ENCODE measurements at regions not wholly inside any gene's neighbourhood (a gene's known extent, or its start where the extent isn't known, plus 50 kb on each side); places are given as distances from the start of the nearest gene placed in this dataset.
A peak's percentile ranks its signal among the peaks of the same experiment; 100 is the strongest.

DNA sequence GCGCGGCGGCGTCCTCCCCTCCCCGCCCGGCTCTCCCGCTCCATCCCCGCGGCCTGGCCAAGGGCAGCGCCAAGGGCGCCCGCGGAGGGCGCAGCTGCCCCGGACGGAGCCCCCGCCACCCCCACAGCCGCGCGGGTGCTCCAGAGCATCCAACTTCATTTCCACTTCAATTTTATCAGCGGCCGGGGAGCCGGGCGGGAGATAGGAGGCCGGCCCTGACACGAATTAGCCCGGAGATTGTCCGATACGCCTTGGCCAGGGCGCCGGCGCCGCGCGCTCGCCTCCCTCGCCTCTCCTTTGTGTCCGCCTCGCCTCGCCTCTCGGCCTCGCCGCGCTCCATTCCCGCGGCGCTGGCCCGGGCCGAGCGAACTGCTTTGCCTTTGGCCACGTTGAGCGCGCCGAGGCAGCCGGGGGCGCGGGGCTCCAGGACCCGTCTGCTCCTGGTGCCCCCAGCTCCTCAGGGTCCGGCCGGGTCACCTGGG lies 129.1 kb upstream of the LHX1 start:
- no peak overlapping the region for H3K27ac ChIP-seq (ENCODE audit: extremely low read depth, low read depth, low read length)
- peak overlapping the region; percentile 16; the same call in 1 of the 2 replicates for H3K4me3 ChIP-seq (ENCODE audit: low read depth, low read length)
- H3K9me3 ChIP-seq (ENCODE audit: control insufficient read depth, insufficient read depth, low read depth, low read length): no peaks in the 10 kb centered on the region
- 0 out of 2 replicates have a peak, but pooled peaks cover 3% of the 10 kb centered on the region for H3K4me1 ChIP-seq (ENCODE audit: control insufficient read depth, insufficient read depth, low read length)
- no peaks in the 10 kb centered on the region for H3K36me3 ChIP-seq (ENCODE audit: control insufficient read depth in 2 of 2, insufficient read depth in 1 of 2, low read length in 2 of 2)
- ChIA-PET POLR2A (no interaction called here), CTCF (interaction anchor here (0.6 to 1.4 kb wide), 3 partner anchors 123 to 560 kb away, joined by 3 read pairs; no protein-coding TSS in a partner anchor)
- TF ChIP-seq ZNF548 (tag by site-specific recombination; IDR thresholded peaks at IDR 0.05) (no peak), ZNF274 (IDR thresholded peaks at IDR 0.05; ENCODE audit: low read length) (no peak), ZNF274 (tag by site-specific recombination; IDR thresholded peaks at IDR 0.05; ENCODE audit: borderline replicate concordance) (no peak), KLF16 (tag by site-specific recombination; IDR thresholded peaks at IDR 0.05) (no peak), ZNF837 (tag by site-specific recombination; IDR thresholded peaks at IDR 0.05) (no peak), ZEB2 (tag by site-specific recombination; IDR thresholded peaks at IDR 0.05) (no peak), ZNF2 (tag by site-specific recombination; IDR thresholded peaks at IDR 0.05) (no peak), ZNF248 (tag by site-specific recombination; IDR thresholded peaks at IDR 0.05) (no peak), ZNF843 (tag by site-specific recombination; IDR thresholded peaks at IDR 0.05) (no peak), ZNF433 (tag by site-specific recombination; IDR thresholded peaks at IDR 0.05; ENCODE audit: low read depth) (no peak), BCL11B (tag by site-specific recombination; IDR thresholded peaks at IDR 0.05; ENCODE audit: low read depth) (no peak), YY2 (tag by site-specific recombination; IDR thresholded peaks at IDR 0.05) (no peak), ZNF514 (tag by site-specific recombination; IDR thresholded peaks at IDR 0.05) (no peak), MYNN (tag by site-specific recombination; IDR thresholded peaks at IDR 0.05; ENCODE audit: borderline replicate concordance) (no peak), ZNF140 (tag by site-specific recombination; IDR thresholded peaks at IDR 0.05) (no peak), ZSCAN30 (tag by site-specific recombination; IDR thresholded peaks at IDR 0.05) (no peak)
- TF ChIP-seq, protein P1, sequence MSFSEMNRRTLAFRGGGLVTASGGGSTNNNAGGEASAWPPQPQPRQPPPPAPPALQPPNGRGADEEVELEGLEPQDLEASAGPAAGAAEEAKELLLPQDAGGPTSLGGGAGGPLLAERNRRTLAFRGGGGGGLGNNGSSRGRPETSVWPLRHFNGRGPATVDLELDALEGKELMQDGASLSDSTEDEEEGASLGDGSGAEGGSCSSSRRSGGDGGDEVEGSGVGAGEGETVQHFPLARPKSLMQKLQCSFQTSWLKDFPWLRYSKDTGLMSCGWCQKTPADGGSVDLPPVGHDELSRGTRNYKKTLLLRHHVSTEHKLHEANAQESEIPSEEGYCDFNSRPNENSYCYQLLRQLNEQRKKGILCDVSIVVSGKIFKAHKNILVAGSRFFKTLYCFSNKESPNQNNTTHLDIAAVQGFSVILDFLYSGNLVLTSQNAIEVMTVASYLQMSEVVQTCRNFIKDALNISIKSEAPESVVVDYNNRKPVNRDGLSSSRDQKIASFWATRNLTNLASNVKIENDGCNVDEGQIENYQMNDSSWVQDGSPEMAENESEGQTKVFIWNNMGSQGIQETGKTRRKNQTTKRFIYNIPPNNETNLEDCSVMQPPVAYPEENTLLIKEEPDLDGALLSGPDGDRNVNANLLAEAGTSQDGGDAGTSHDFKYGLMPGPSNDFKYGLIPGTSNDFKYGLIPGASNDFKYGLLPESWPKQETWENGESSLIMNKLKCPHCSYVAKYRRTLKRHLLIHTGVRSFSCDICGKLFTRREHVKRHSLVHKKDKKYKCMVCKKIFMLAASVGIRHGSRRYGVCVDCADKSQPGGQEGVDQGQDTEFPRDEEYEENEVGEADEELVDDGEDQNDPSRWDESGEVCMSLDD (tag by site-specific recombination; IDR thresholded peaks at IDR 0.05): no peak
- TF ChIP-seq, protein P2, sequence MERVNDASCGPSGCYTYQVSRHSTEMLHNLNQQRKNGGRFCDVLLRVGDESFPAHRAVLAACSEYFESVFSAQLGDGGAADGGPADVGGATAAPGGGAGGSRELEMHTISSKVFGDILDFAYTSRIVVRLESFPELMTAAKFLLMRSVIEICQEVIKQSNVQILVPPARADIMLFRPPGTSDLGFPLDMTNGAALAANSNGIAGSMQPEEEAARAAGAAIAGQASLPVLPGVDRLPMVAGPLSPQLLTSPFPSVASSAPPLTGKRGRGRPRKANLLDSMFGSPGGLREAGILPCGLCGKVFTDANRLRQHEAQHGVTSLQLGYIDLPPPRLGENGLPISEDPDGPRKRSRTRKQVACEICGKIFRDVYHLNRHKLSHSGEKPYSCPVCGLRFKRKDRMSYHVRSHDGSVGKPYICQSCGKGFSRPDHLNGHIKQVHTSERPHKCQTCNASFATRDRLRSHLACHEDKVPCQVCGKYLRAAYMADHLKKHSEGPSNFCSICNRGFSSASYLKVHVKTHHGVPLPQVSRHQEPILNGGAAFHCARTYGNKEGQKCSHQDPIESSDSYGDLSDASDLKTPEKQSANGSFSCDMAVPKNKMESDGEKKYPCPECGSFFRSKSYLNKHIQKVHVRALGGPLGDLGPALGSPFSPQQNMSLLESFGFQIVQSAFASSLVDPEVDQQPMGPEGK (tag by site-specific recombination; IDR thresholded peaks at IDR 0.05): no peak

DNA sequence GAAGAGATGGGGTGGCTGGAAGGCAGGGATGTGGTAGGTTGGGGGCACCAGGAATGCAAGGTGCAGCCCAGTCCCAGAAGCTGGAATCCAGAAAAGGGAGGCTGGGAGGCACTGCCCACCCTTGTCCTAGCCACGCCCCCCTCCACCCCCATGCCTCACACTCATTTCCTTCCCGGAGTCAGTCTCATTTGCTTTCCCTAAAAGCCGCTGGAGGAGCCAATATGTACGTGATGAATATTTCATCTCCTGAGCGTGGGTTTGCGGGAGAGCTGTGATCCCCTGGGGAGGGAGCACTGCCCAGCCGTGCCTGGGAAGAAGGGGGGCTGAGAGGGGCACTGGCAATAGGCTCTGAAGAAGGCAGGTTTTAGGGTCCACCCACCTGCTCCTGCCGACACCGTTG lies 124.5 kb upstream of the LHX1 start:
- POLR2A ChIA-PET: interaction anchor here (0.5 kb wide), 1 partner anchor 81 kb away, joined by 6 read pairs; no protein-coding TSS in a partner anchor
- H3K36me3 ChIP-seq (ENCODE audit: control insufficient read depth in 2 of 2, insufficient read depth in 1 of 2, low read length in 2 of 2): no peaks in the 10 kb centered on the region
- no peaks in the 10 kb centered on the region for H3K9me3 ChIP-seq (ENCODE audit: control insufficient read depth, insufficient read depth, low read depth, low read length)
- H3K4me1 ChIP-seq (ENCODE audit: control insufficient read depth, insufficient read depth, low read length): 0 out of 2 replicates have a peak, but pooled peaks cover 3% of the 10 kb centered on the region
- no peak overlapping the region for H3K4me3 ChIP-seq (ENCODE audit: low read depth, low read length)
- no peak overlapping the region for H3K27ac ChIP-seq (ENCODE audit: extremely low read depth, low read depth, low read length)
- CTCF ChIA-PET: no interaction called here
- TF ChIP-seq KLF7 (tag by site-specific recombination; IDR thresholded peaks at IDR 0.05; ENCODE audit: borderline replicate concordance) (no peak), ZFHX2 (tag by site-specific recombination; conservative IDR thresholded peaks at IDR 0.05) (peak; percentile 63), ZNF544 (tag by site-specific recombination; IDR thresholded peaks at IDR 0.05) (no peak), ZNF624 (tag by site-specific recombination; IDR thresholded peaks at IDR 0.05) (no peak), ZNF184 (tag by site-specific recombination; IDR thresholded peaks at IDR 0.05) (no peak), EGR2 (tag by site-specific recombination; IDR thresholded peaks at IDR 0.05; ENCODE audit: low read depth) (peak; percentile 66; the same call in 1 of the 2 replicates), KLF9 (tag by site-specific recombination; IDR thresholded peaks at IDR 0.05; ENCODE audit: low read depth) (peak; percentile 65), ZFP37 (tag by site-specific recombination; IDR thresholded peaks at IDR 0.05) (no peak), IKZF3 (tag by site-specific recombination; IDR thresholded peaks at IDR 0.05) (no peak), MYNN (tag by site-specific recombination; IDR thresholded peaks at IDR 0.05; ENCODE audit: borderline replicate concordance) (no peak)
- TF ChIP-seq, protein P3, sequence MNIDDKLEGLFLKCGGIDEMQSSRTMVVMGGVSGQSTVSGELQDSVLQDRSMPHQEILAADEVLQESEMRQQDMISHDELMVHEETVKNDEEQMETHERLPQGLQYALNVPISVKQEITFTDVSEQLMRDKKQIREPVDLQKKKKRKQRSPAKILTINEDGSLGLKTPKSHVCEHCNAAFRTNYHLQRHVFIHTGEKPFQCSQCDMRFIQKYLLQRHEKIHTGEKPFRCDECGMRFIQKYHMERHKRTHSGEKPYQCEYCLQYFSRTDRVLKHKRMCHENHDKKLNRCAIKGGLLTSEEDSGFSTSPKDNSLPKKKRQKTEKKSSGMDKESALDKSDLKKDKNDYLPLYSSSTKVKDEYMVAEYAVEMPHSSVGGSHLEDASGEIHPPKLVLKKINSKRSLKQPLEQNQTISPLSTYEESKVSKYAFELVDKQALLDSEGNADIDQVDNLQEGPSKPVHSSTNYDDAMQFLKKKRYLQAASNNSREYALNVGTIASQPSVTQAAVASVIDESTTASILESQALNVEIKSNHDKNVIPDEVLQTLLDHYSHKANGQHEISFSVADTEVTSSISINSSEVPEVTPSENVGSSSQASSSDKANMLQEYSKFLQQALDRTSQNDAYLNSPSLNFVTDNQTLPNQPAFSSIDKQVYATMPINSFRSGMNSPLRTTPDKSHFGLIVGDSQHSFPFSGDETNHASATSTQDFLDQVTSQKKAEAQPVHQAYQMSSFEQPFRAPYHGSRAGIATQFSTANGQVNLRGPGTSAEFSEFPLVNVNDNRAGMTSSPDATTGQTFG (tag by site-specific recombination; IDR thresholded peaks at IDR 0.05; ENCODE audit: borderline replicate concordance): no peak
- TF ChIP-seq, protein P2 (tag by site-specific recombination; IDR thresholded peaks at IDR 0.05): no peak

All from HEK293 (cell line).